Liver (tissue), 8 donors: ENCODE measurements at regions not wholly inside any gene's neighbourhood (a gene's known extent, or its start where the extent isn't known, plus 50 kb on each side); places are given as distances from the start of the nearest gene placed in this dataset.

Experiments used
- DNase-seq: peaks from one replicate; pipeline ENCODE4 v3.0.0-alpha.2; 2017; ENCODE audit warnings: low spot score
- H3K27ac ChIP-seq, 2 donors: one replicate each; pipeline ENCODE4 v1.7.0; 2013; ENCODE audit warnings: inconsistent platforms in 2 of 2, low read length in 2 of 2, control low read depth in 1 of 2, low read depth in 1 of 2, mild to moderate bottlenecking in 1 of 2
- H3K27me3 ChIP-seq, 4 donors: one replicate each; pipeline versions ENCODE4 v1.6.1 to v1.7.0; 2013; ENCODE audit warnings: low read length in 3 of 4, inconsistent platforms in 1 of 4, mild to moderate bottlenecking in 1 of 4, moderate library complexity in 1 of 4; ENCODE audit not compliant: control insufficient read depth in 4 of 4, insufficient read depth in 4 of 4
- H3K36me3 ChIP-seq, 4 donors: one replicate each; pipeline versions ENCODE4 v1.6.1 to v1.7.0; 2013; ENCODE audit warnings: low read length in 3 of 4, mild to moderate bottlenecking in 3 of 4, low read depth in 1 of 4, moderate library complexity in 1 of 4; ENCODE audit not compliant: control insufficient read depth in 4 of 4, insufficient read depth in 3 of 4
- H3K4me1 ChIP-seq, 4 donors: one replicate each; pipeline versions ENCODE4 v1.6.1 to v1.7.0; 2013; ENCODE audit warnings: low read length in 3 of 4, mild to moderate bottlenecking in 3 of 4, moderate library complexity in 1 of 4; ENCODE audit not compliant: control insufficient read depth in 4 of 4, insufficient read depth in 4 of 4
- H3K4me3 ChIP-seq, 3 donors: one replicate each; pipeline versions ENCODE4 v1.6.1 to v1.7.0; 2013; ENCODE audit warnings: low read length in 3 of 3, control low read depth in 1 of 3, low read depth in 1 of 3, mild to moderate bottlenecking in 1 of 3
- H3K9ac ChIP-seq, 2 donors: one replicate each; pipeline ENCODE4 v1.7.0; 2013; ENCODE audit warnings: low read length in 2 of 2, mild to moderate bottlenecking in 2 of 2, moderate library complexity in 2 of 2, control low read depth in 1 of 2, low read depth in 1 of 2
- H3K9me3 ChIP-seq, 4 donors: one replicate each; pipeline versions ENCODE4 v1.6.1 to v1.7.0; 2013; ENCODE audit warnings: low read length in 3 of 4; ENCODE audit not compliant: control insufficient read depth in 4 of 4
- EGR1 ChIP-seq, 2 donors: IDR thresholded peaks; 2 replicates each; pipeline ENCODE4 v1.6.1; 2016 to 2018; ENCODE audit warnings: antibody characterized with exemption in 2 of 2, low read depth in 2 of 2
- FOXA1 ChIP-seq: IDR thresholded peaks from 2 replicates; pipeline ENCODE4 v1.6.1; 2016; ENCODE audit warnings: antibody characterized with exemption
- GABPA ChIP-seq, 2 donors: IDR thresholded peaks in 1 of 2; conservative IDR thresholded peaks in 1 of 2; 2 replicates each; pipeline ENCODE4 v1.6.1; 2016; ENCODE audit warnings: antibody characterized with exemption in 2 of 2, mild to moderate bottlenecking in 1 of 2, moderate library complexity in 1 of 2
- HNF4A ChIP-seq, 2 donors: conservative IDR thresholded peaks; 2 replicates each; pipeline ENCODE4 v1.6.1; 2016; ENCODE audit warnings: antibody characterized with exemption in 2 of 2, mild to moderate bottlenecking in 2 of 2
- HNF4G ChIP-seq: IDR thresholded peaks from 2 replicates; pipeline ENCODE4 v1.6.1; 2016; ENCODE audit warnings: antibody characterized with exemption
- MAX ChIP-seq: IDR thresholded peaks from 2 replicates; pipeline ENCODE4 v1.6.1; 2016; ENCODE audit warnings: antibody characterized with exemption
- NR2F2 ChIP-seq: IDR thresholded peaks from 2 replicates; pipeline ENCODE4 v1.6.1; 2016; ENCODE audit warnings: antibody characterized with exemption
- TAF1 ChIP-seq: conservative IDR thresholded peaks from 2 replicates; pipeline ENCODE4 v1.6.1; 2016; ENCODE audit warnings: antibody characterized with exemption, mild to moderate bottlenecking
- YY1 ChIP-seq: IDR thresholded peaks from 2 replicates; pipeline ENCODE4 v1.6.1; 2016; ENCODE audit warnings: antibody characterized with exemption, mild to moderate bottlenecking
- ZBTB33 ChIP-seq: IDR thresholded peaks from 2 replicates; pipeline ENCODE4 v1.6.1; 2016; ENCODE audit warnings: antibody characterized with exemption
- WGBS: extraction: QIAGEN DNeasy Blood & Tissue Kit; methylation state at CpG from one replicate; pipeline ENCODE4 v1.1.7; 2013; 5-methylcytosine and 5-hydroxymethylcytosine counted together
- TF ChIP-seq, protein P1 (sequence below): IDR thresholded peaks from 2 replicates; pipeline ENCODE4 v1.6.1; 2016; ENCODE audit warnings: antibody characterized with exemption
- TF ChIP-seq, protein P2 (sequence below): fragments of 150-350 bp; IDR thresholded peaks from 2 replicates; pipeline ENCODE4 v1.5.1; 2017; ENCODE audit warnings: improper control_type of control experiment, low read depth, low read length; ENCODE audit not compliant: missing input control
- donor health status: healthy.
- donor health status: healthy.
- donor health status: healthy.
- donor health status: healthy.
- donor health status: healthy.

DNA sequence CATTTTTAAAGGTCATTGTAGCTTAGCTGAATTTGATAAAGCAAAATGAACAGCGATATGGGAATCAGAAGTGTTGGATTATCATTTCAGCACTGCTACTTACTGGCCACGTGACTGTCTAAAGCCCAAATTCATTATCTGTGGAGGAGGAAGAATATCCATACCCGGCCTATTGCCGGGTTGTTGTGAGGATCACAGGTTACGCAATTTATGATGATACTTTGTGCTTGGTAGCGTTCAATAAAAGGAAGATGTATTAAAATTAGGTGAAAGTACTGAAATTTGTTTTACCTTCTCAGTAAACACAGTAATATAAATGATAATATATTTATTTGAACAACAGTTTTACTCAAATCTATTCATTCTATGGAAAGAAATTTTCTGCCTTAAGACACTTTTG lies 1540.2 kb downstream of the ADGRL3 start:
- H3K36me3 ChIP-seq: no peaks in the 10 kb centered on the region
- no peaks in the 10 kb centered on the region for H3K4me1 ChIP-seq
- H3K4me3 ChIP-seq: no peak overlapping the region
- H3K27me3 ChIP-seq: no peaks in the 10 kb centered on the region
- H3K9ac ChIP-seq: no peak overlapping the region
- TF ChIP-seq GABPA (IDR thresholded peaks at IDR 0.05 in 1 of 2, conservative IDR thresholded peaks at IDR 0.05 in 1 of 2) (no peak), HNF4G (no peak), ZBTB33 (no peak), FOXA1 (no peak), NR2F2 (no peak), MAX (no peak), TAF1 (no peak), EGR1 (IDR thresholded peaks at IDR 0.05; ENCODE audit: low read depth in 2 of 2) (no peak), YY1 (no peak)
- TF ChIP-seq, protein P1, sequence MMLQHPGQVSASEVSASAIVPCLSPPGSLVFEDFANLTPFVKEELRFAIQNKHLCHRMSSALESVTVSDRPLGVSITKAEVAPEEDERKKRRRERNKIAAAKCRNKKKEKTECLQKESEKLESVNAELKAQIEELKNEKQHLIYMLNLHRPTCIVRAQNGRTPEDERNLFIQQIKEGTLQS: no peak
- TF ChIP-seq, protein P2, sequence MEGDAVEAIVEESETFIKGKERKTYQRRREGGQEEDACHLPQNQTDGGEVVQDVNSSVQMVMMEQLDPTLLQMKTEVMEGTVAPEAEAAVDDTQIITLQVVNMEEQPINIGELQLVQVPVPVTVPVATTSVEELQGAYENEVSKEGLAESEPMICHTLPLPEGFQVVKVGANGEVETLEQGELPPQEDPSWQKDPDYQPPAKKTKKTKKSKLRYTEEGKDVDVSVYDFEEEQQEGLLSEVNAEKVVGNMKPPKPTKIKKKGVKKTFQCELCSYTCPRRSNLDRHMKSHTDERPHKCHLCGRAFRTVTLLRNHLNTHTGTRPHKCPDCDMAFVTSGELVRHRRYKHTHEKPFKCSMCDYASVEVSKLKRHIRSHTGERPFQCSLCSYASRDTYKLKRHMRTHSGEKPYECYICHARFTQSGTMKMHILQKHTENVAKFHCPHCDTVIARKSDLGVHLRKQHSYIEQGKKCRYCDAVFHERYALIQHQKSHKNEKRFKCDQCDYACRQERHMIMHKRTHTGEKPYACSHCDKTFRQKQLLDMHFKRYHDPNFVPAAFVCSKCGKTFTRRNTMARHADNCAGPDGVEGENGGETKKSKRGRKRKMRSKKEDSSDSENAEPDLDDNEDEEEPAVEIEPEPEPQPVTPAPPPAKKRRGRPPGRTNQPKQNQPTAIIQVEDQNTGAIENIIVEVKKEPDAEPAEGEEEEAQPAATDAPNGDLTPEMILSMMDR: no peak
- no peak for DNase-seq
- WGBS: 67% methylated on average over 6 of the region's 6 CpGs
- no peaks in the 10 kb centered on the region for H3K9me3 ChIP-seq
- H3K27ac ChIP-seq: no peak overlapping the region

DNA sequence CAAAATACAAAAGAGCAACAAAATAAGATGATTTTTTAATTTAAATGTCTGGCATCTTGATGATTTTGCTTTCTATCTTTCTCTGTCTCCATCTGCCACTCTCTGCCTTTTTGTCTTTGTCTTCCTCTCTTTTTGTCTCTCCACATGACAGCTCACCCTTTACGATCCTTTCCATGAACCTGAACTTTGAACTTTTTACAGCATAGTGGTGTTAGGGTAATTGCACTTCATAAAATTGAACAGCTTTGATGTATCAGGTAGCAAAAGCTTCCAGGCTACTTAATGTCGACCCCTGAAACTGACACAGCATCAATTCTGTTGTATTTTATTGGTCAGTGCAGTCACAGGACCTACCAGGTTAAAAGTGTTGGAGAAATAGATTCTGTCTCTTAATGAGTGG lies 1517.0 kb downstream of the ADGRL3 start:
- H3K4me1 ChIP-seq: no peaks in the 10 kb centered on the region
- H3K9ac ChIP-seq: no peak overlapping the region
- H3K9me3 ChIP-seq: no peaks in the 10 kb centered on the region
- 42% methylated on average over 2 of the region's 2 CpGs for WGBS
- TF ChIP-seq, protein P2: no peak
- TF ChIP-seq HNF4A (conservative IDR thresholded peaks at IDR 0.05) (no peak), EGR1 (IDR thresholded peaks at IDR 0.05; ENCODE audit: low read depth in 2 of 2) (no peak)
- TF ChIP-seq, protein P1: no peak
- H3K27me3 ChIP-seq: no peaks in the 10 kb centered on the region
- H3K27ac ChIP-seq: no peak overlapping the region
- DNase-seq: no peak
- no peak overlapping the region for H3K4me3 ChIP-seq
- no peaks in the 10 kb centered on the region for H3K36me3 ChIP-seq
